ENCODE measurements at regions not wholly inside any gene's neighbourhood (a gene's known extent, or its start where the extent isn't known, plus 50 kb on each side); places are given as distances from the start of the nearest gene placed in this dataset.

DNA sequence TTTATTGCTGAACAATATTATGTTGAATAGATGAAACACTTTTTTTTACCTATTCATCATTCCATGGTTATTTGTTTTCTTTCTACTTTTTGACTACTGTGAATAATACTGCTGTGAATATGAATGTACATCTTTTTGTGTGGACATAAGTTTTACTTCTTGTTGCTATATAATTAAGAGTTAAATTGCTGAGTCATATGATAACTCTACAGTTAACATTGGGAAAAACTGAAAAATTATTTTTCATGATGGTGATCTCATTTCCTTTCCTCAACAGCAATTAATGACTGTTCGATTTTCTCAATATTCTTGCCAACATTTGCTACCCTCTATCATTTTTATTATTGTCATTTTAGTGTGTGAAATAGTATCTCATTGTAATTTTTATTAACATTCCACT lies 106.9 kb upstream of the TECRL start:
- H2AFZ ChIP-seq (ENCODE audit: low read length): no peak overlapping the region
- intact Hi-C loops (cut with micrococcal nuclease; ENCODE audit: unreplicated experiment): no loop called here
- no TSS peak for BruUV-seq (replicated peaks)
- DNase-seq (ENCODE audit: low spot score): no peak
- H3K9me2 ChIP-seq (ENCODE audit: insufficient read depth, low read length): no peaks in the 10 kb centered on the region
- no peaks in the 10 kb centered on the region for H3K9me3 ChIP-seq (ENCODE audit: low read length)
- no peaks in the 10 kb centered on the region for H4K20me1 ChIP-seq (ENCODE audit: insufficient read depth, low read length)
- no peak overlapping the region for H3K27ac ChIP-seq (ENCODE audit: low read depth, low read length, poor library complexity, severe bottlenecking)
- TF ChIP-seq, protein P1, sequence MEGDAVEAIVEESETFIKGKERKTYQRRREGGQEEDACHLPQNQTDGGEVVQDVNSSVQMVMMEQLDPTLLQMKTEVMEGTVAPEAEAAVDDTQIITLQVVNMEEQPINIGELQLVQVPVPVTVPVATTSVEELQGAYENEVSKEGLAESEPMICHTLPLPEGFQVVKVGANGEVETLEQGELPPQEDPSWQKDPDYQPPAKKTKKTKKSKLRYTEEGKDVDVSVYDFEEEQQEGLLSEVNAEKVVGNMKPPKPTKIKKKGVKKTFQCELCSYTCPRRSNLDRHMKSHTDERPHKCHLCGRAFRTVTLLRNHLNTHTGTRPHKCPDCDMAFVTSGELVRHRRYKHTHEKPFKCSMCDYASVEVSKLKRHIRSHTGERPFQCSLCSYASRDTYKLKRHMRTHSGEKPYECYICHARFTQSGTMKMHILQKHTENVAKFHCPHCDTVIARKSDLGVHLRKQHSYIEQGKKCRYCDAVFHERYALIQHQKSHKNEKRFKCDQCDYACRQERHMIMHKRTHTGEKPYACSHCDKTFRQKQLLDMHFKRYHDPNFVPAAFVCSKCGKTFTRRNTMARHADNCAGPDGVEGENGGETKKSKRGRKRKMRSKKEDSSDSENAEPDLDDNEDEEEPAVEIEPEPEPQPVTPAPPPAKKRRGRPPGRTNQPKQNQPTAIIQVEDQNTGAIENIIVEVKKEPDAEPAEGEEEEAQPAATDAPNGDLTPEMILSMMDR (conservative IDR thresholded peaks at IDR 0.05; ENCODE audit: low read length): no peak
- TF ChIP-seq EZH2phosphoT487 (IDR thresholded peaks at IDR 0.05; ENCODE audit: borderline replicate concordance, low read depth, low read length): no peak
- ChIA-PET CTCF (ENCODE audit: unreplicated experiment) (no interaction called here), POLR2A (no interaction called here)
- no peaks in the 10 kb centered on the region for H3K79me2 ChIP-seq (ENCODE audit: insufficient read depth, low read depth, low read length)
- H3K36me3 ChIP-seq (ENCODE audit: insufficient read depth, low read length): no peaks in the 10 kb centered on the region
- H3K4me1 ChIP-seq (ENCODE audit: insufficient read depth, low read length, poor library complexity, severe bottlenecking): no peaks in the 10 kb centered on the region
- no peak overlapping the region for H3K4me3 ChIP-seq (ENCODE audit: low read depth, low read length, poor library complexity, severe bottlenecking)
- H3K4me2 ChIP-seq (ENCODE audit: low read length): no peak overlapping the region

- TF ChIP-seq, protein P1 (conservative IDR thresholded peaks at IDR 0.05; ENCODE audit: low read length): no peak
- TF ChIP-seq EZH2phosphoT487 (IDR thresholded peaks at IDR 0.05; ENCODE audit: borderline replicate concordance, low read depth, low read length): no peak
- DNase-seq (ENCODE audit: low spot score): no peak
- POLR2A ChIA-PET: no interaction called here
- H3K4me2 ChIP-seq (ENCODE audit: low read length): no peak overlapping the region
- no peaks in the 10 kb centered on the region for H3K36me3 ChIP-seq (ENCODE audit: insufficient read depth, low read length)
- H2AFZ ChIP-seq (ENCODE audit: low read length): no peak overlapping the region
- no peaks in the 10 kb centered on the region for H3K79me2 ChIP-seq (ENCODE audit: insufficient read depth, low read depth, low read length)
- H3K9me2 ChIP-seq (ENCODE audit: insufficient read depth, low read length): no peaks in the 10 kb centered on the region
- no TSS peak for BruUV-seq (replicated peaks)
- intact Hi-C loops (cut with micrococcal nuclease; ENCODE audit: unreplicated experiment): no loop called here
- no peaks in the 10 kb centered on the region for H3K4me1 ChIP-seq (ENCODE audit: insufficient read depth, low read length, poor library complexity, severe bottlenecking)
- no peak overlapping the region for H3K4me3 ChIP-seq (ENCODE audit: low read depth, low read length, poor library complexity, severe bottlenecking)
- H4K20me1 ChIP-seq (ENCODE audit: insufficient read depth, low read length): no peaks in the 10 kb centered on the region
- CTCF ChIA-PET (ENCODE audit: unreplicated experiment): no interaction called here
- H3K27ac ChIP-seq (ENCODE audit: low read depth, low read length, poor library complexity, severe bottlenecking): no peak overlapping the region
- no peaks in the 10 kb centered on the region for H3K9me3 ChIP-seq (ENCODE audit: low read length)
Measured at GRCh38 chr4:64508089-64508488, 98.8 kb upstream of the TECRL start.

DNA sequence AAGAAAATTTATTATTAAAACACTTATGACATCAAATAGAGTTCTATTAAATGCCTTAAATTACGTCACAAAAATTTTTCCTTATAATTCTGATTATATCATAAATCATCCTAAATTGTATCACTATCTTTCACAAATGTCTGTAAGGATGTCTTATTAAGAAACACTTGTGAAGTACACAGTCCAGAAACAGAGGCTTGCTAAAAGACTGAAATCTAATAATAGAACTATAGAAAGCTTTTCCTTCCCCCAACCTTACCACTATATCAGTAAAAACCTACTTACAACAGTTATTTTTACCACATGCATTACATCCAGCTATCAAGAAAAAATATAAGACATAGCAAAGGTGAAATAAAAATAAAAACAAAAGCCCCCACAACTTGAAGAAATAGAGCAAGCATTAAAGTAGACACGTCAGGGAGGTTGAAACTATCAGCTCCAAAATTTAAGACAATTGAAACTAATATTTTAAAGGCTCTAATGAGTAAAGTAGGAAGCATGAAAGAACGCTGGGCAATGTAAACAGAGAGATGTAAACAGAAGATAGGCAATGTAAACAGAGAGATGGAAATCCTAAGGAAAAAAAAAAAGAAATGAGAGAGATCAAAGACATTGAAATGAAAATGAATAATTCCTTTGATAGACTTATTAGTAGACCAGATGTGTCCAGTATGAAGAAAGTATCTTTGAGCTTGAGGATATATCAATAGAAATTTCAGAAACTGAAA lies 94.9 kb upstream of the TECRL start:
- intact Hi-C loops (cut with micrococcal nuclease; ENCODE audit: unreplicated experiment): no loop called here
- TF ChIP-seq, protein P1 (conservative IDR thresholded peaks at IDR 0.05; ENCODE audit: low read length): no peak
- no peak for TF ChIP-seq EZH2phosphoT487 (IDR thresholded peaks at IDR 0.05; ENCODE audit: borderline replicate concordance, low read depth, low read length)
- no peaks in the 10 kb centered on the region for H3K4me1 ChIP-seq (ENCODE audit: insufficient read depth, low read length, poor library complexity, severe bottlenecking)
- no peak overlapping the region for H2AFZ ChIP-seq (ENCODE audit: low read length)
- H3K36me3 ChIP-seq (ENCODE audit: insufficient read depth, low read length): no peaks in the 10 kb centered on the region
- no peaks in the 10 kb centered on the region for H4K20me1 ChIP-seq (ENCODE audit: insufficient read depth, low read length)
- no peak overlapping the region for H3K27ac ChIP-seq (ENCODE audit: low read depth, low read length, poor library complexity, severe bottlenecking)
- H3K79me2 ChIP-seq (ENCODE audit: insufficient read depth, low read depth, low read length): no peaks in the 10 kb centered on the region
- ChIA-PET POLR2A (interaction anchor here (0.7 kb wide), 1 partner anchor 1687 kb away, joined by 4 read pairs; no protein-coding TSS in a partner anchor), CTCF (ENCODE audit: unreplicated experiment) (no interaction called here)
- no peaks in the 10 kb centered on the region for H3K9me2 ChIP-seq (ENCODE audit: insufficient read depth, low read length)
- no peak for DNase-seq (ENCODE audit: low spot score)
- no peaks in the 10 kb centered on the region for H3K9me3 ChIP-seq (ENCODE audit: low read length)
- H3K4me2 ChIP-seq (ENCODE audit: low read length): no peak overlapping the region
- no peak overlapping the region for H3K4me3 ChIP-seq (ENCODE audit: low read depth, low read length, poor library complexity, severe bottlenecking)
- BruUV-seq (replicated peaks): no TSS peak

Data from OCI-LY7 (cell line).